ENCODE measurements at regions not wholly inside any gene's neighbourhood (a gene's known extent, or its start where the extent isn't known, plus 50 kb on each side); places are given as distances from the start of the nearest gene placed in this dataset.

GRCh38 chr6:111997853-111998208 lies 56.1 kb upstream of the CCN6 start:
- no peak overlapping the region for H3K27ac Mint-ChIP-seq

GRCh38 chr6:112002307-112002706 lies 51.6 kb upstream of the CCN6 start:
- no peaks in the 10 kb centered on the region for H3K9me3 ChIP-seq (ENCODE audit: control insufficient read depth, low read length, poor library complexity, severe bottlenecking)
- H3K27me3 Mint-ChIP-seq, result no peaks in the 10 kb centered on the region
- DNase-seq (no peak), ATAC-seq (no peak)
- no peak overlapping the region for H3K4me3 Mint-ChIP-seq
- H3K36me3 Mint-ChIP-seq (ENCODE audit: low read depth), result no peaks in the 10 kb centered on the region
- no peak overlapping the region for H3K27ac Mint-ChIP-seq
- peaks cover 4% of the 10 kb centered on the region for H3K4me1 Mint-ChIP-seq

More at GRCh38 chr6:111997853-111998208, 56.1 kb upstream of the CCN6 start:
- Mint-ChIP-seq H3K4me3 (no peak overlapping the region), H3K36me3 (ENCODE audit: low read depth) (no peaks in the 10 kb centered on the region), H3K27me3 (no peaks in the 10 kb centered on the region), H3K4me1 (peaks cover 28% of the 10 kb centered on the region)
- ATAC-seq (no peak), DNase-seq (no peak)
- H3K9me3 ChIP-seq (ENCODE audit: control insufficient read depth, low read length, poor library complexity, severe bottlenecking), result no peaks in the 10 kb centered on the region

Measured in T-helper 17 cell (primary cell).